ENCODE measurements at regions not wholly inside any gene's neighbourhood (a gene's known extent, or its start where the extent isn't known, plus 50 kb on each side); places are given as distances from the start of the nearest gene placed in this dataset.

DNA sequence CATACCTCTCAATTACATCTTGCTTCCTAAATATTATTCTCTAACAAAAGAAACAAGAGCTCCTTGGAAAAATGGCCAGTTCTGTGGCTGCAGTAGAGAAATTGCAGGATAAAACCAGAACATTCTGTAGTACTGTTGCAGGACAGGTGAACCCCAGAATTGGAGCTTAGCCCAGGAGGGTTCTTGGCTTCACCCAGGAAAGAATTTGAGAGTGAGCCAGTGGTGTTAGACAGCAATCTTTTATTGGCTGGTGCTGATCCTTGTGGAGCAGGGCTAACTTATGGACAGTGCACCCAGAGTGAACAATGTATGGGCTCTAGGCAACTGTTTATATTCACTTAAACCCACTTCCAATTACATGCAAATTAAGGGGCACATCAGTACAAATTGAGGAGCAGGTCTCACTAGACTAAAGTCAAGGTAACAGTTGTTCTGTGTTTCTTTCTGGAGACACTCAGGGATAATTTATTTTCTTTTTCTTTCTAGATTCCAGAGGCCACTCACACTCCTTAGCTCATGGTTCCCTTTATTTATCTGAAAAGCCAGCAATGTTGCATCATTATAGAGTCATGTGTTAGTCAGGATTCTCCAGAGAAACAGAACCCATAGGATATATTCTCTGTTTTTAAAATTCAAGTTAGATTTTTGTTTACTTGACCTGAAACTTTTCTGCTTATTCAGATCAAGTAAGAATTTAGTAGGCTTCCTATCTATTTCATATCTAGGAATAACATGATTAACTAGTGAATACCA is 348.1 kb downstream of the CCDC85A start:
- no peak overlapping the region for H3K4me3 Mint-ChIP-seq
- no peak overlapping the region for H2AFZ ChIP-seq (replicated peaks)

DNA sequence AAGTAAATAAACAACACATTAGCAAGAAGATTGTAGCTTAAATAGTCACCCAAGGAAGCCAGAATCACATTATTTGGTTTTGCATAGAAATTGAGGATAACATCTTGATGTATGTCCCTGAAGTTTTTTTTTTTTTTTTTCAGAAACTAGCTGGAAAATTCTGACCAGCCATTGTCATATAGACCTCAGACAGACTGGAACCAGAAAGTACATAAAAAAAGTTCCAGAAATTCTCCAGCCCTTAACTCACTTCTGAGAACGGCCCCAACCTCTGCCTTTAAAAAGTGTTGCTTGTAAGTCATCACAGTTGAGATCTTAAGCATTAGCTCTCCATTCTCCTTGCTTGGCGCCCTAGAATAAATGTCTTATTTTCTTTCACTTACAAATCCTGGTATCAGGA is 350.5 kb downstream of the CCDC85A start:
- Histone ChIP-seq H3K27ac (no peak overlapping the region), H3F3A (ENCODE audit: low read depth) (no peaks in the 10 kb centered on the region), H3K79me2 (ENCODE audit: low read depth) (no peaks in the 10 kb centered on the region), H3K9me3 (ENCODE audit: low read depth) (no peaks in the 10 kb centered on the region), H3K4me2 (no peak overlapping the region), H3K27me3 (no peaks in the 10 kb centered on the region), H3K36me3 (no peaks in the 10 kb centered on the region), H3K9ac (no peak overlapping the region), H3K4me1 (no peaks in the 10 kb centered on the region), H2AFZ (replicated peaks) (peak overlapping the region; percentile 22), H4K20me1 (ENCODE audit: low read depth) (no peaks in the 10 kb centered on the region), H3K4me3 (no peak overlapping the region)
- Mint-ChIP-seq H3K4me3 (no peak overlapping the region), H3K9me3 (no peaks in the 10 kb centered on the region), H3K4me1 (no peaks in the 10 kb centered on the region), H3K27me3 (ENCODE audit: insufficient read depth, low read depth) (no peaks in the 10 kb centered on the region), H3K36me3 (no peaks in the 10 kb centered on the region), H3K27ac (no peak overlapping the region)
- no peak for DNase-seq (ENCODE audit: low spot score)
- TF ChIP-seq, protein P1, sequence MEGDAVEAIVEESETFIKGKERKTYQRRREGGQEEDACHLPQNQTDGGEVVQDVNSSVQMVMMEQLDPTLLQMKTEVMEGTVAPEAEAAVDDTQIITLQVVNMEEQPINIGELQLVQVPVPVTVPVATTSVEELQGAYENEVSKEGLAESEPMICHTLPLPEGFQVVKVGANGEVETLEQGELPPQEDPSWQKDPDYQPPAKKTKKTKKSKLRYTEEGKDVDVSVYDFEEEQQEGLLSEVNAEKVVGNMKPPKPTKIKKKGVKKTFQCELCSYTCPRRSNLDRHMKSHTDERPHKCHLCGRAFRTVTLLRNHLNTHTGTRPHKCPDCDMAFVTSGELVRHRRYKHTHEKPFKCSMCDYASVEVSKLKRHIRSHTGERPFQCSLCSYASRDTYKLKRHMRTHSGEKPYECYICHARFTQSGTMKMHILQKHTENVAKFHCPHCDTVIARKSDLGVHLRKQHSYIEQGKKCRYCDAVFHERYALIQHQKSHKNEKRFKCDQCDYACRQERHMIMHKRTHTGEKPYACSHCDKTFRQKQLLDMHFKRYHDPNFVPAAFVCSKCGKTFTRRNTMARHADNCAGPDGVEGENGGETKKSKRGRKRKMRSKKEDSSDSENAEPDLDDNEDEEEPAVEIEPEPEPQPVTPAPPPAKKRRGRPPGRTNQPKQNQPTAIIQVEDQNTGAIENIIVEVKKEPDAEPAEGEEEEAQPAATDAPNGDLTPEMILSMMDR (IDR thresholded peaks at IDR 0.05): no peak
- TF ChIP-seq EZH2phosphoT487 (IDR thresholded peaks at IDR 0.05) (no peak), EZH2 (IDR thresholded peaks at IDR 0.05) (no peak)

More for the DNA sequence above, 348.1 kb downstream of the CCDC85A start:
- no peaks in the 10 kb centered on the region for H3K9me3 ChIP-seq (ENCODE audit: low read depth)
- H3K4me3 ChIP-seq: no peak overlapping the region
- no peaks in the 10 kb centered on the region for H3F3A ChIP-seq (ENCODE audit: low read depth)
- no peak for DNase-seq (ENCODE audit: low spot score)
- H3K27me3 ChIP-seq: no peaks in the 10 kb centered on the region
- no peak overlapping the region for H3K9ac ChIP-seq
- no peaks in the 10 kb centered on the region for H3K36me3 Mint-ChIP-seq
- no peaks in the 10 kb centered on the region for H3K4me1 Mint-ChIP-seq
- H3K27ac ChIP-seq: no peak overlapping the region
- TF ChIP-seq EZH2phosphoT487 (IDR thresholded peaks at IDR 0.05): no peak
- no peaks in the 10 kb centered on the region for H3K27me3 Mint-ChIP-seq (ENCODE audit: insufficient read depth, low read depth)
- H3K4me2 ChIP-seq: no peak overlapping the region
- H3K4me1 ChIP-seq: no peaks in the 10 kb centered on the region
- no peaks in the 10 kb centered on the region for H4K20me1 ChIP-seq (ENCODE audit: low read depth)
- no peaks in the 10 kb centered on the region for H3K79me2 ChIP-seq (ENCODE audit: low read depth)
- H3K9me3 Mint-ChIP-seq: no peaks in the 10 kb centered on the region
- H3K36me3 ChIP-seq: no peaks in the 10 kb centered on the region
- H3K27ac Mint-ChIP-seq: no peak overlapping the region

DNA sequence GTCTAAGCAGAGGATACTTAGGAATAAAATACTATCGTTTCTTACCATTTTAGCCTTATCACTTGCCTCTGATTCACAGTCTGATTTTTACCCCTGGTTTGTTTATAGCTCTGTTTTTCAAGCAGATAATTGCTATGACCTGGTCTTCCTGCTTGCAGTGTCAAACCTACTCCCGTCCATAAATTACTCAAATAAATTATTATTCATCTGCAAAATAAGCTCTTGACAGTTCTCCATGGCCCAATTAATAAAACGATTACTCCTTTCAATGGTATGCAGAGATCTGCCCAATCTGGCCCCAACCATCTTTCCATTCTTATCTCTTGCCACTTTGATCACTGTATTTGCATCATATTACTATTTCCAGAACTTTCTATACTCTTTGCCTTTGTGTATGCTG is 354.0 kb downstream of the CCDC85A start:
- DNase-seq (ENCODE audit: low spot score): no peak
- TF ChIP-seq, protein P1 (IDR thresholded peaks at IDR 0.05): no peak
- TF ChIP-seq EZH2 (IDR thresholded peaks at IDR 0.05): no peak
- no peak for TF ChIP-seq EZH2phosphoT487 (IDR thresholded peaks at IDR 0.05)
- H3K4me3 ChIP-seq: no peak overlapping the region
- H3K36me3 ChIP-seq: no peaks in the 10 kb centered on the region
- H3K27ac ChIP-seq: no peak overlapping the region
- no peak overlapping the region for H3K4me2 ChIP-seq
- Mint-ChIP-seq H3K9me3 (no peaks in the 10 kb centered on the region), H3K27ac (no peak overlapping the region), H3K36me3 (no peaks in the 10 kb centered on the region), H3K27me3 (ENCODE audit: insufficient read depth, low read depth) (no peaks in the 10 kb centered on the region), H3K4me1 (no peaks in the 10 kb centered on the region), H3K4me3 (no peak overlapping the region)
- H3F3A ChIP-seq (ENCODE audit: low read depth): no peaks in the 10 kb centered on the region
- H4K20me1 ChIP-seq (ENCODE audit: low read depth): no peaks in the 10 kb centered on the region
- H3K4me1 ChIP-seq: no peaks in the 10 kb centered on the region
- no peaks in the 10 kb centered on the region for H3K79me2 ChIP-seq (ENCODE audit: low read depth)
- no peaks in the 10 kb centered on the region for H3K9me3 ChIP-seq (ENCODE audit: low read depth)
- no peak overlapping the region for H3K9ac ChIP-seq
- no peaks in the 10 kb centered on the region for H3K27me3 ChIP-seq
- H2AFZ ChIP-seq (replicated peaks): no peak overlapping the region

DNA sequence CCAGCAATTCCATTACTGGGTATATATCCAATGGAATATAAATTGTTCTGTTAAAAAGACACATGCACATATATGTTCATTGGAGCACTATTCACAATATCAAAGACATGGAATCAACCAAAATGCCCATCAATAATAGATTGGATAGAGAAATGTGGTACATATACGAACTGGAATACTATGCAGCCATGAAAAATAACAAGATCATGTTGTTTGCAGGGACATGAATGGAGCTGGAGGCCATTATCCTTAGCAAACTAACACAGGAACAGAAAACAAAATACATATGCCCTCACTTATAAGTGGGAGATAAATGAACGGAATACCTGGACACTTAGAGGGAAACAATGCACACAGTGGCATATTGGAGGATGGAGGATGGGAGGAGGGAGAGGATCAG is 355.8 kb downstream of the CCDC85A start:
- H3K4me2 ChIP-seq: no peak overlapping the region
- TF ChIP-seq, protein P1 (IDR thresholded peaks at IDR 0.05): no peak
- TF ChIP-seq EZH2phosphoT487 (IDR thresholded peaks at IDR 0.05) (no peak), EZH2 (IDR thresholded peaks at IDR 0.05) (no peak)
- no peak overlapping the region for H3K9ac ChIP-seq
- no peak overlapping the region for H2AFZ ChIP-seq (replicated peaks)
- no peaks in the 10 kb centered on the region for H3K27me3 ChIP-seq
- no peak overlapping the region for H3K4me3 ChIP-seq
- H4K20me1 ChIP-seq (ENCODE audit: low read depth): no peaks in the 10 kb centered on the region
- Mint-ChIP-seq H3K9me3 (no peaks in the 10 kb centered on the region), H3K27me3 (ENCODE audit: insufficient read depth, low read depth) (no peaks in the 10 kb centered on the region), H3K36me3 (no peaks in the 10 kb centered on the region), H3K4me1 (no peaks in the 10 kb centered on the region), H3K27ac (no peak overlapping the region), H3K4me3 (no peak overlapping the region)
- H3K9me3 ChIP-seq (ENCODE audit: low read depth): no peaks in the 10 kb centered on the region
- DNase-seq (ENCODE audit: low spot score): no peak
- no peaks in the 10 kb centered on the region for H3K79me2 ChIP-seq (ENCODE audit: low read depth)
- H3F3A ChIP-seq (ENCODE audit: low read depth): no peaks in the 10 kb centered on the region
- no peak overlapping the region for H3K27ac ChIP-seq
- H3K4me1 ChIP-seq: no peaks in the 10 kb centered on the region
- H3K36me3 ChIP-seq: no peaks in the 10 kb centered on the region
